ENCODE measurements at regions not wholly inside any gene's neighbourhood (a gene's known extent, or its start where the extent isn't known, plus 50 kb on each side); places are given as distances from the start of the nearest gene placed in this dataset.
"Not testable (repeated sequence)": the region's sequence is repeated elsewhere in the genome, so short reads cannot be mapped to it uniquely, and the experiment has no call there.

- DNase-seq, result no peak
These were observed 279.2 kb downstream of the QDPR start for GRCh38 chr4:17232566-17233253.

- DNase-seq, result not testable (repeated sequence)
These were observed 279.9 kb downstream of the QDPR start for GRCh38 chr4:17231880-17232475.

GRCh38 chr4:17230727-17231126 lies 281.2 kb downstream of the QDPR start:
- DNase-seq, result no peak

GRCh38 chr4:17220816-17221215 lies 291.1 kb downstream of the QDPR start:
- DNase-seq, result no peak

- DNase-seq, result no peak
These were observed 293.1 kb downstream of the QDPR start for GRCh38 chr4:17218786-17219185.

- no peak for DNase-seq
These were observed 304.8 kb downstream of the QDPR start for GRCh38 chr4:17206829-17207801.

GRCh38 chr4:17204908-17205307 lies 306.5 kb upstream of the LDB2 start:
- DNase-seq, result no peak

GRCh38 chr4:17203797-17204196 lies 305.4 kb upstream of the LDB2 start:
- DNase-seq, result no peak

- no peak for DNase-seq
These were observed 298.6 kb upstream of the LDB2 start for GRCh38 chr4:17197070-17197469.

GRCh38 chr4:17195461-17196275 lies 297.2 kb upstream of the LDB2 start:
- DNase-seq, result no peak

GRCh38 chr4:17194586-17194985 lies 296.1 kb upstream of the LDB2 start:
- DNase-seq, result no peak

- no peak for DNase-seq
These were observed 291.3 kb upstream of the LDB2 start for GRCh38 chr4:17189759-17190158.

- no peak for DNase-seq
These were observed 290.9 kb upstream of the LDB2 start for GRCh38 chr4:17189401-17189720.

- no peak for DNase-seq
These were observed 290.3 kb upstream of the LDB2 start for GRCh38 chr4:17188547-17189400.

GRCh38 chr4:17188125-17188524 lies 289.7 kb upstream of the LDB2 start:
- DNase-seq, result no peak

- DNase-seq, result no peak
These were observed 288.6 kb upstream of the LDB2 start for GRCh38 chr4:17187003-17187402.

GRCh38 chr4:17182888-17183287 lies 284.4 kb upstream of the LDB2 start:
- DNase-seq, result no peak

- no peak for DNase-seq
These were observed 276.3 kb upstream of the LDB2 start for GRCh38 chr4:17174751-17175150.

- DNase-seq, result no peak
These were observed 274.9 kb upstream of the LDB2 start for GRCh38 chr4:17173300-17173699.

GRCh38 chr4:17170131-17170530 lies 271.7 kb upstream of the LDB2 start:
- DNase-seq, result no peak

- DNase-seq, result no peak
These were observed 271.3 kb upstream of the LDB2 start for GRCh38 chr4:17169699-17170098.

GRCh38 chr4:17168571-17168970 lies 270.1 kb upstream of the LDB2 start:
- DNase-seq, result no peak

Measured in suppressor macrophage treated with lipopolysaccharide for 1 hour (primary cell).